OCI-LY7 (cell line): ENCODE measurements at regions not wholly inside any gene's neighbourhood (a gene's known extent, or its start where the extent isn't known, plus 50 kb on each side); places are given as distances from the start of the nearest gene placed in this dataset.

Experiments used
- EZH2phosphoT487 ChIP-seq: fragments of 200-600 bp; sonication (generic); IDR thresholded peaks from 2 replicates; pipeline ENCODE4 v1.6.1; 2018; ENCODE audit warnings: low read depth, borderline replicate concordance, mild to moderate bottlenecking, mixed run types, antibody characterized with exemption, low read length, moderate library complexity, mixed read lengths
- TF ChIP-seq, protein P1 (sequence below): fragments of 200-600 bp; sonication (generic); conservative IDR thresholded peaks from 2 replicates; pipeline ENCODE4 v1.5.1; 2014; ENCODE audit warnings: mild to moderate bottlenecking, antibody characterized with exemption, low read length, moderate library complexity, mixed read lengths

DNA sequence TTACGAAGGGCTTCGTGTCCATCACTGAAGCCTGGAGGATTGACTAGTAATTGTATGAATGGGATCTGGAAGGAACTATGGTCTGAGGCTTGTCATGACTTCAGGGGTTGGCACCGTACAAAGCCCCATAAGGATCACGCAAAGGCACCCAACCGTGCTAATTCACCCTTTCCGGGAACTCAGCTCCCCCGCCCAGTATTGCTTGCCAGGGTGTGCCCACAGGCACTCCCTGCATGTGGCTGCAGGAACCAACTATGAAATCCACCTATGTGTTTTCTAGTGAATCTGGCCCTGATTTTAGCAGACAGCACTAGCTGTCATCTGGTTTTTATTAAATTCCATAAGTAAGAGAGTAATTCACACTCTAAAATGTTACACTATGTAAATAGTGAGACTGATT, 139.2 kb downstream of the TM2D1 start:
- no peak for TF ChIP-seq EZH2phosphoT487
- TF ChIP-seq, protein P1, sequence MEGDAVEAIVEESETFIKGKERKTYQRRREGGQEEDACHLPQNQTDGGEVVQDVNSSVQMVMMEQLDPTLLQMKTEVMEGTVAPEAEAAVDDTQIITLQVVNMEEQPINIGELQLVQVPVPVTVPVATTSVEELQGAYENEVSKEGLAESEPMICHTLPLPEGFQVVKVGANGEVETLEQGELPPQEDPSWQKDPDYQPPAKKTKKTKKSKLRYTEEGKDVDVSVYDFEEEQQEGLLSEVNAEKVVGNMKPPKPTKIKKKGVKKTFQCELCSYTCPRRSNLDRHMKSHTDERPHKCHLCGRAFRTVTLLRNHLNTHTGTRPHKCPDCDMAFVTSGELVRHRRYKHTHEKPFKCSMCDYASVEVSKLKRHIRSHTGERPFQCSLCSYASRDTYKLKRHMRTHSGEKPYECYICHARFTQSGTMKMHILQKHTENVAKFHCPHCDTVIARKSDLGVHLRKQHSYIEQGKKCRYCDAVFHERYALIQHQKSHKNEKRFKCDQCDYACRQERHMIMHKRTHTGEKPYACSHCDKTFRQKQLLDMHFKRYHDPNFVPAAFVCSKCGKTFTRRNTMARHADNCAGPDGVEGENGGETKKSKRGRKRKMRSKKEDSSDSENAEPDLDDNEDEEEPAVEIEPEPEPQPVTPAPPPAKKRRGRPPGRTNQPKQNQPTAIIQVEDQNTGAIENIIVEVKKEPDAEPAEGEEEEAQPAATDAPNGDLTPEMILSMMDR: no peak
